ENCODE measurements at regions not wholly inside any gene's neighbourhood (a gene's known extent, or its start where the extent isn't known, plus 50 kb on each side); places are given as distances from the start of the nearest gene placed in this dataset.
"Not testable (repeated sequence)": the region's sequence is repeated elsewhere in the genome, so short reads cannot be mapped to it uniquely, and the experiment has no call there.

GRCh38 chr5:34188001-34188822, 145.2 kb upstream of the C1QTNF3 start (continued):
- TF ChIP-seq, protein P1, sequence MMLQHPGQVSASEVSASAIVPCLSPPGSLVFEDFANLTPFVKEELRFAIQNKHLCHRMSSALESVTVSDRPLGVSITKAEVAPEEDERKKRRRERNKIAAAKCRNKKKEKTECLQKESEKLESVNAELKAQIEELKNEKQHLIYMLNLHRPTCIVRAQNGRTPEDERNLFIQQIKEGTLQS (IDR thresholded peaks at IDR 0.05) = peak; percentile 97
- TF ChIP-seq, protein P1 (CRISPR knock-in tag; conservative IDR thresholded peaks at IDR 0.05) = not testable (repeated sequence)
- TF ChIP-seq VEZF1 (CRISPR knock-in tag; IDR thresholded peaks at IDR 0.05) (peak; percentile 29; the same call in 1 of the 2 replicates), ZBTB7A (IDR thresholded peaks at IDR 0.05; ENCODE audit: borderline replicate concordance, control insufficient read depth, low read depth, low read length) (peak; percentile 49; the same call in 1 of the 2 replicates), MAZ (CRISPR knock-in tag; conservative IDR thresholded peaks at IDR 0.05 in 1 of 2, IDR thresholded peaks at IDR 0.05 in 1 of 2) (peak in 1 of 2 experiments; percentile 81; a peak in 2 of 4 replicates), CXXC5 (CRISPR knock-in tag; IDR thresholded peaks at IDR 0.05) (0 out of 2 replicates have a peak, but pooled peaks have one; percentile 22), TARDBP (IDR thresholded peaks at IDR 0.05) (0 out of 2 replicates have a peak, but pooled peaks have one; percentile 66), ZNF639 (CRISPR knock-in tag; conservative IDR thresholded peaks at IDR 0.05 in 1 of 2, IDR thresholded peaks at IDR 0.05 in 1 of 2) (peak in 1 of 2 experiments; percentile 85; a peak in 1 of 4 replicates), RB1 (IDR thresholded peaks at IDR 0.05; ENCODE audit: low read depth) (0 out of 2 replicates have a peak, but pooled peaks have one; percentile 21), CEBPG (CRISPR knock-in tag; IDR thresholded peaks at IDR 0.05) (peak; percentile 73), KLF13 (tag; IDR thresholded peaks at IDR 0.05; ENCODE audit: borderline replicate concordance, low read depth) (peak; percentile 74), ATF1 (tag; IDR thresholded peaks at IDR 0.05) (peak; percentile 51), MEIS2 (IDR thresholded peaks at IDR 0.05; ENCODE audit: partially characterized antibody) (peak; percentile 19), CC2D1A (IDR thresholded peaks at IDR 0.05) (peak; percentile 75; the same call in 1 of the 2 replicates), L3MBTL2 (IDR thresholded peaks at IDR 0.05) (peak; percentile 55; the same call in 1 of the 2 replicates), EHMT2 (IDR thresholded peaks at IDR 0.05) (peak; percentile 30; the same call in 1 of the 2 replicates)
- TF ChIP-seq, protein P2, sequence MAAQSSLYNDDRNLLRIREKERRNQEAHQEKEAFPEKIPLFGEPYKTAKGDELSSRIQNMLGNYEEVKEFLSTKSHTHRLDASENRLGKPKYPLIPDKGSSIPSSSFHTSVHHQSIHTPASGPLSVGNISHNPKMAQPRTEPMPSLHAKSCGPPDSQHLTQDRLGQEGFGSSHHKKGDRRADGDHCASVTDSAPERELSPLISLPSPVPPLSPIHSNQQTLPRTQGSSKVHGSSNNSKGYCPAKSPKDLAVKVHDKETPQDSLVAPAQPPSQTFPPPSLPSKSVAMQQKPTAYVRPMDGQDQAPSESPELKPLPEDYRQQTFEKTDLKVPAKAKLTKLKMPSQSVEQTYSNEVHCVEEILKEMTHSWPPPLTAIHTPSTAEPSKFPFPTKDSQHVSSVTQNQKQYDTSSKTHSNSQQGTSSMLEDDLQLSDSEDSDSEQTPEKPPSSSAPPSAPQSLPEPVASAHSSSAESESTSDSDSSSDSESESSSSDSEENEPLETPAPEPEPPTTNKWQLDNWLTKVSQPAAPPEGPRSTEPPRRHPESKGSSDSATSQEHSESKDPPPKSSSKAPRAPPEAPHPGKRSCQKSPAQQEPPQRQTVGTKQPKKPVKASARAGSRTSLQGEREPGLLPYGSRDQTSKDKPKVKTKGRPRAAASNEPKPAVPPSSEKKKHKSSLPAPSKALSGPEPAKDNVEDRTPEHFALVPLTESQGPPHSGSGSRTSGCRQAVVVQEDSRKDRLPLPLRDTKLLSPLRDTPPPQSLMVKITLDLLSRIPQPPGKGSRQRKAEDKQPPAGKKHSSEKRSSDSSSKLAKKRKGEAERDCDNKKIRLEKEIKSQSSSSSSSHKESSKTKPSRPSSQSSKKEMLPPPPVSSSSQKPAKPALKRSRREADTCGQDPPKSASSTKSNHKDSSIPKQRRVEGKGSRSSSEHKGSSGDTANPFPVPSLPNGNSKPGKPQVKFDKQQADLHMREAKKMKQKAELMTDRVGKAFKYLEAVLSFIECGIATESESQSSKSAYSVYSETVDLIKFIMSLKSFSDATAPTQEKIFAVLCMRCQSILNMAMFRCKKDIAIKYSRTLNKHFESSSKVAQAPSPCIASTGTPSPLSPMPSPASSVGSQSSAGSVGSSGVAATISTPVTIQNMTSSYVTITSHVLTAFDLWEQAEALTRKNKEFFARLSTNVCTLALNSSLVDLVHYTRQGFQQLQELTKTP (IDR thresholded peaks at IDR 0.05; ENCODE audit: low read depth in 1 of 2, partially characterized antibody in 2 of 2) = peak in 1 of 2 experiments; percentile 15
- TF ChIP-seq CEBPG (tag; conservative IDR thresholded peaks at IDR 0.05 in 1 of 2, IDR thresholded peaks at IDR 0.05 in 1 of 2); ATF1 (CRISPR knock-in tag; IDR thresholded peaks at IDR 0.05): not testable (repeated sequence)

Measured in K562 (cell line).